Kidney (tissue), 13 donors: ENCODE measurements at regions not wholly inside any gene's neighbourhood (a gene's known extent, or its start where the extent isn't known, plus 50 kb on each side); places are given as distances from the start of the nearest gene placed in this dataset.

Source experiments
- DNase-seq, 5 donors: peaks; one replicate each; pipeline ENCODE4 v3.0.0-alpha.2; 2013 to 2020
- FAIRE-seq: peaks from 2 replicates; lab custom pipeline; 2012; peaks lifted over from hg19 to GRCh38; lab: Jason Lieb, UNC
- H3K27ac ChIP-seq, 2 donors: one replicate each; pipeline ENCODE4 v1.7.0; 2013; ENCODE audit warnings: low read depth in 2 of 2, low read length in 2 of 2, inconsistent platforms in 1 of 2
- H3K27me3 ChIP-seq: one replicate; pipeline ENCODE4 v1.7.1; 2013; ENCODE audit warnings: low read length, inconsistent platforms; ENCODE audit not compliant: control insufficient read depth, insufficient read depth
- H3K36me3 ChIP-seq, 3 donors: one replicate each; pipeline versions ENCODE4 v1.7.0 to v1.7.1; 2013; ENCODE audit warnings: low read length in 3 of 3, control low read depth in 1 of 3, inconsistent platforms in 1 of 3; ENCODE audit not compliant: insufficient read depth in 3 of 3, control insufficient read depth in 2 of 3
- H3K4me1 ChIP-seq, 3 donors: one replicate each; pipeline versions ENCODE4 v1.7.0 to v1.7.1; 2013; ENCODE audit warnings: low read length in 3 of 3, inconsistent platforms in 1 of 3, low read depth in 1 of 3; ENCODE audit not compliant: control insufficient read depth in 2 of 3, insufficient read depth in 2 of 3
- H3K4me3 ChIP-seq, 3 donors: one replicate each; pipeline versions ENCODE4 v1.7.0 to v1.8.1; 2013; ENCODE audit warnings: low read length in 3 of 3, control low read depth in 1 of 3, inconsistent platforms in 1 of 3
- H3K9ac ChIP-seq, 3 donors: one replicate each; pipeline versions ENCODE4 v1.7.0 to v1.7.1; 2013; ENCODE audit warnings: low read length in 3 of 3, control low read depth in 1 of 3, inconsistent platforms in 1 of 3
- H3K9me3 ChIP-seq, 3 donors: one replicate each; pipeline versions ENCODE4 v1.7.0 to v1.7.1; 2013; ENCODE audit warnings: low read length in 3 of 3, control low read depth in 1 of 3, inconsistent platforms in 1 of 3; ENCODE audit not compliant: control insufficient read depth in 2 of 3, insufficient read depth in 1 of 3
- intact Hi-C: fragments of 100-400 bp; cut with DNase I; formaldehyde crosslinking; loops from one replicate; pipeline ENCODE4 v1.11.1; 2022
- TF ChIP-seq, protein P1 (sequence below): IDR thresholded peaks from 3 replicates; pipeline ENCODE4 v1.5.1; 2012; ENCODE audit warnings: mild to moderate bottlenecking, moderate library complexity, borderline replicate concordance; ENCODE audit not compliant: insufficient read depth; ENCODE audit errors: extremely low read depth
- donor health status: control.
- donor health status: control.
- donor health status: control.
- donor health status: control.
- donor health status: control.
- donor health status: DM: yes; HTN: yes; CAD: no.
- donor health status: Normal renal cell carcinoma (clear cell type).

DNA sequence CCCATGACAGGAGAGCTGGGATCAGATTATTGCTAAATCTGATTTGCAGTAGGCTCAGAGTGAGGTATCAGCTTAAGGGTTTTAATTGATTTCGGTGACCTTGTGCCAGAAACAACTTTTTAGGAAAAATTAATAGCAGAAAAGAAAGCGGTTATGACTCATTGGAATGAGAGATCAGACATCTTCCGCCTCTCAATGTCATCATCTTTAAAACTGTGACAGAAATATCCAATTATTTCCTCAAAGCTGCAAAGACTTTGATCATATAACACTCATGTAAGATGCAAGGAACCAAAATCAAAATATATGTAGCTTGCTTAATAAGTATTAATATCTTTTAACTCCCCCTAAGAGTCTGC is 190.1 kb upstream of the FOXF1 start:
- Histone ChIP-seq H3K9me3 (peaks cover 0 to under 1% (median 0%) of the 10 kb centered on the region in 3 donors), H3K36me3 (no peaks in the 10 kb centered on the region), H3K9ac (no peak overlapping the region), H3K27ac (no peak overlapping the region), H3K27me3 (peaks cover 13% of the 10 kb centered on the region), H3K4me3 (no peak overlapping the region), H3K4me1 (peaks cover 0 to 10% (median 0%) of the 10 kb centered on the region in 3 donors)
- FAIRE-seq (no peak), DNase-seq (no peak)
- TF ChIP-seq, protein P1, sequence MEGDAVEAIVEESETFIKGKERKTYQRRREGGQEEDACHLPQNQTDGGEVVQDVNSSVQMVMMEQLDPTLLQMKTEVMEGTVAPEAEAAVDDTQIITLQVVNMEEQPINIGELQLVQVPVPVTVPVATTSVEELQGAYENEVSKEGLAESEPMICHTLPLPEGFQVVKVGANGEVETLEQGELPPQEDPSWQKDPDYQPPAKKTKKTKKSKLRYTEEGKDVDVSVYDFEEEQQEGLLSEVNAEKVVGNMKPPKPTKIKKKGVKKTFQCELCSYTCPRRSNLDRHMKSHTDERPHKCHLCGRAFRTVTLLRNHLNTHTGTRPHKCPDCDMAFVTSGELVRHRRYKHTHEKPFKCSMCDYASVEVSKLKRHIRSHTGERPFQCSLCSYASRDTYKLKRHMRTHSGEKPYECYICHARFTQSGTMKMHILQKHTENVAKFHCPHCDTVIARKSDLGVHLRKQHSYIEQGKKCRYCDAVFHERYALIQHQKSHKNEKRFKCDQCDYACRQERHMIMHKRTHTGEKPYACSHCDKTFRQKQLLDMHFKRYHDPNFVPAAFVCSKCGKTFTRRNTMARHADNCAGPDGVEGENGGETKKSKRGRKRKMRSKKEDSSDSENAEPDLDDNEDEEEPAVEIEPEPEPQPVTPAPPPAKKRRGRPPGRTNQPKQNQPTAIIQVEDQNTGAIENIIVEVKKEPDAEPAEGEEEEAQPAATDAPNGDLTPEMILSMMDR, result no peak
- intact Hi-C loops, result no loop called here

DNA sequence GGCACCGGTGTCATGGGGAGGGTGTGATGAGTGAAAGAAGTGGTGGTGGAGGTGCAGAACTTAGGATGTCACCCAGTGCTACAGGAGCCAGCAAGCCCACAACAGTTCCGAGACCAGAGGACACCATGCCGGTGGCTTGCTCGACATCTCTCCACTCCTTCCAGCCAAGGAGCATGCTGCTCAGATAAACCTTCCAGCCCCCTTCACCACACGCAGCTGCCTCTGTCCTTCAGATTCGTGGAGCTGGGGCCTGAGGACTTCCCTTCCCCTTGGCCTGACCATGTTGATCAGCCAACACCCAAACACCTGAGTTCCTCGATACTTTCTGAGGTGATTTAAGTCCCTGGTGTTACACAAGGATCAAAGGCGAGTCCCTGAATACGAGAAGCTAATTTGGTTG is 188.8 kb upstream of the FOXF1 start:
- Histone ChIP-seq H3K9me3 (peaks cover 0 to 3% (median 2%) of the 10 kb centered on the region in 3 donors), H3K9ac (no peak overlapping the region), H3K27ac (no peak overlapping the region), H3K4me3 (no peak overlapping the region), H3K27me3 (peaks cover 13% of the 10 kb centered on the region), H3K36me3 (no peaks in the 10 kb centered on the region), H3K4me1 (peaks cover 0 to 10% (median 0%) of the 10 kb centered on the region in 3 donors)
- TF ChIP-seq, protein P1, result no peak
- FAIRE-seq (no peak), DNase-seq (no peak)
- intact Hi-C loops, result no loop called here

GRCh38 chr16:86322283-86322682 is 188.0 kb upstream of the FOXF1 start:
- TF ChIP-seq, protein P1, result no peak
- no peak for FAIRE-seq
- peak overlapping the region in 1 of 2 donors; percentile 57 for H3K27ac ChIP-seq
- peaks cover 13% of the 10 kb centered on the region for H3K27me3 ChIP-seq
- peaks cover 0 to 10% (median 0%) of the 10 kb centered on the region in 3 donors for H3K4me1 ChIP-seq
- H3K9ac ChIP-seq, result no peak overlapping the region
- H3K36me3 ChIP-seq, result no peaks in the 10 kb centered on the region
- intact Hi-C loops, result no loop called here
- H3K4me3 ChIP-seq, result no peak overlapping the region
- DNase-seq, result peak in 2 of 5 donors; percentile 30 to 40
- H3K9me3 ChIP-seq, result peaks cover 0 to 3% (median 2%) of the 10 kb centered on the region in 3 donors

- peaks cover 13% of the 10 kb centered on the region for H3K27me3 ChIP-seq
- H3K4me3 ChIP-seq, result no peak overlapping the region
- no peaks in the 10 kb centered on the region for H3K36me3 ChIP-seq
- peaks cover 0 to 3% (median 2%) of the 10 kb centered on the region in 3 donors for H3K9me3 ChIP-seq
- FAIRE-seq (no peak), DNase-seq (peak in 1 of 5 donors; percentile 16)
- TF ChIP-seq, protein P1, result no peak
- H3K9ac ChIP-seq, result no peak overlapping the region
- H3K4me1 ChIP-seq, result peaks cover 0 to 10% (median 0%) of the 10 kb centered on the region in 3 donors
- peak overlapping the region; percentile 46 to 57 for H3K27ac ChIP-seq
- intact Hi-C loops, result no loop called here
Observed at GRCh38 chr16:86322806-86323205, 187.5 kb upstream of the FOXF1 start.
